ENCODE measurements at regions not wholly inside any gene's neighbourhood (a gene's known extent, or its start where the extent isn't known, plus 50 kb on each side); places are given as distances from the start of the nearest gene placed in this dataset.

DNA sequence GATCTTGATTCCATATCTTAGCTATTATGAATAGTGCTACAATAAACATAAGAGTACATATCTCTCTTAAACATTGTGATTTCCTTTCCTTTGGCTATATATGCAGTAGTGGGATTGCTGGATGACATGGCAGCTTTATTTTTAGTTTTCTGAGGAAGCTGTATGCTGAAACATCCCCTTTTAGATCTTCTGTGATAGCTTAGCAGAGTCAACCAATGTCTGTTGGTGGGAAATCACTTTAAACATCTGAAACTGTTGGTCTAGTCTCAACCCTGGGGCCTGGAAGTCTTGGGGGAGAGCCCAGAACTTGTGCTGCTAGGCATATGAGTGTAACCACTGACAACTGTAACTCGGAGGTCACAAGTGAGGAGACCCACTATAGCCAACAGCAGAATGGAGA, 378.6 kb upstream of the SLC14A2 start:
- Histone ChIP-seq H3K79me2 (ENCODE audit: insufficient read depth, low read depth, low read length) (no peaks in the 10 kb centered on the region), H3K4me3 (ENCODE audit: low read depth, low read length, poor library complexity, severe bottlenecking) (no peak overlapping the region), H2AFZ (ENCODE audit: low read length) (no peak overlapping the region), H3K9me3 (ENCODE audit: low read length) (no peaks in the 10 kb centered on the region), H4K20me1 (ENCODE audit: insufficient read depth, low read length) (no peaks in the 10 kb centered on the region), H3K9me2 (ENCODE audit: insufficient read depth, low read length) (no peaks in the 10 kb centered on the region), H3K27ac (ENCODE audit: low read depth, low read length, poor library complexity, severe bottlenecking) (no peak overlapping the region), H3K36me3 (ENCODE audit: insufficient read depth, low read length) (no peaks in the 10 kb centered on the region), H3K4me2 (ENCODE audit: low read length) (no peak overlapping the region), H3K4me1 (ENCODE audit: insufficient read depth, low read length, poor library complexity, severe bottlenecking) (no peaks in the 10 kb centered on the region)
- DNase-seq (ENCODE audit: low spot score), result no peak
- POLR2A ChIA-PET, result no interaction called here
- CTCF ChIA-PET (ENCODE audit: unreplicated experiment), result no interaction called here
- intact Hi-C loops (cut with micrococcal nuclease; ENCODE audit: unreplicated experiment), result no loop called here
- TF ChIP-seq, protein P1, sequence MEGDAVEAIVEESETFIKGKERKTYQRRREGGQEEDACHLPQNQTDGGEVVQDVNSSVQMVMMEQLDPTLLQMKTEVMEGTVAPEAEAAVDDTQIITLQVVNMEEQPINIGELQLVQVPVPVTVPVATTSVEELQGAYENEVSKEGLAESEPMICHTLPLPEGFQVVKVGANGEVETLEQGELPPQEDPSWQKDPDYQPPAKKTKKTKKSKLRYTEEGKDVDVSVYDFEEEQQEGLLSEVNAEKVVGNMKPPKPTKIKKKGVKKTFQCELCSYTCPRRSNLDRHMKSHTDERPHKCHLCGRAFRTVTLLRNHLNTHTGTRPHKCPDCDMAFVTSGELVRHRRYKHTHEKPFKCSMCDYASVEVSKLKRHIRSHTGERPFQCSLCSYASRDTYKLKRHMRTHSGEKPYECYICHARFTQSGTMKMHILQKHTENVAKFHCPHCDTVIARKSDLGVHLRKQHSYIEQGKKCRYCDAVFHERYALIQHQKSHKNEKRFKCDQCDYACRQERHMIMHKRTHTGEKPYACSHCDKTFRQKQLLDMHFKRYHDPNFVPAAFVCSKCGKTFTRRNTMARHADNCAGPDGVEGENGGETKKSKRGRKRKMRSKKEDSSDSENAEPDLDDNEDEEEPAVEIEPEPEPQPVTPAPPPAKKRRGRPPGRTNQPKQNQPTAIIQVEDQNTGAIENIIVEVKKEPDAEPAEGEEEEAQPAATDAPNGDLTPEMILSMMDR (conservative IDR thresholded peaks at IDR 0.05; ENCODE audit: low read length), result no peak
- no peak for TF ChIP-seq EZH2phosphoT487 (IDR thresholded peaks at IDR 0.05; ENCODE audit: borderline replicate concordance, low read depth, low read length)
- no TSS peak for BruUV-seq (replicated peaks)

DNA sequence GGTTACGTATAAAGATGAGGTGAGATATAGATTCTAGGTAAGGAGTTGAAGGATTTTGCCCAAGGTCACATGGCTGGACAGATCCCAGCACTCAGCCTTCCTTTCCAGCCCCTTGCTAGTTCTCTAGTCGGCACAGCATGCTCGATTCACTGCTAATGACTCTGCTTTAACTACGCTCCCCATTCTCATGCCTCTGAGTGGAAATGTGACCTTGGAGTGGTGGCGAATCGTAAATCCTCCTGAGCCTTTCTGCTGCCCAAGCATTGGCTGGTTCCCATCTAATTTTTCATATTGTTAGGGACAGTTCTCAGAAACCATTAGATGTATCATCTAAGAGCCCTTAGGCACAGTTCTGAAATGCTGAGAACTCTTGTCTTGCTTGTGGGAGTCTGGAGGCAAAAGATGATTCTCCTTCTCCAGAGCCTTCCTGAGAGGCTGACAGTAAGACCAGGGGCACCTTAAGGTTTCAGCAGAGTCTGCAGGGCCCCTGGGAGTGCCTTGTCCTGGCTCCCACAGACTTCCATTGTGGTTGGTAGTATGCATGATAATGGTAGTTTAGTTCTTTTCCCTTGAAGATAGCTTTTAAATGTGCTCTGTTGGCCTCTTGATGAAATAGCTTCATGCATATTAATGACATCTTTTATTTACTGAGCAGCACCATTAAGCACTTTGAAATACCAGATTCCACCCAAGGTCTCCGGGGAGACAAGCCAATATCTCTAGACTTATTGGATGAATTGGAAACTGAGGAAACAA, 377.8 kb upstream of the SLC14A2 start:
- no peaks in the 10 kb centered on the region for H3K9me2 ChIP-seq (ENCODE audit: insufficient read depth, low read length)
- no peaks in the 10 kb centered on the region for H3K36me3 ChIP-seq (ENCODE audit: insufficient read depth, low read length)
- no peak for DNase-seq (ENCODE audit: low spot score)
- H2AFZ ChIP-seq (ENCODE audit: low read length), result no peak overlapping the region
- H3K4me3 ChIP-seq (ENCODE audit: low read depth, low read length, poor library complexity, severe bottlenecking), result no peak overlapping the region
- ChIA-PET POLR2A (no interaction called here), CTCF (ENCODE audit: unreplicated experiment) (no interaction called here)
- TF ChIP-seq EZH2phosphoT487 (IDR thresholded peaks at IDR 0.05; ENCODE audit: borderline replicate concordance, low read depth, low read length), result no peak
- TF ChIP-seq, protein P1 (conservative IDR thresholded peaks at IDR 0.05; ENCODE audit: low read length), result no peak
- no peak overlapping the region for H3K27ac ChIP-seq (ENCODE audit: low read depth, low read length, poor library complexity, severe bottlenecking)
- no peaks in the 10 kb centered on the region for H3K4me1 ChIP-seq (ENCODE audit: insufficient read depth, low read length, poor library complexity, severe bottlenecking)
- H3K4me2 ChIP-seq (ENCODE audit: low read length), result no peak overlapping the region
- no peaks in the 10 kb centered on the region for H3K9me3 ChIP-seq (ENCODE audit: low read length)
- no peaks in the 10 kb centered on the region for H4K20me1 ChIP-seq (ENCODE audit: insufficient read depth, low read length)
- no TSS peak for BruUV-seq (replicated peaks)
- intact Hi-C loops (cut with micrococcal nuclease; ENCODE audit: unreplicated experiment), result no loop called here
- H3K79me2 ChIP-seq (ENCODE audit: insufficient read depth, low read depth, low read length), result no peaks in the 10 kb centered on the region

DNA sequence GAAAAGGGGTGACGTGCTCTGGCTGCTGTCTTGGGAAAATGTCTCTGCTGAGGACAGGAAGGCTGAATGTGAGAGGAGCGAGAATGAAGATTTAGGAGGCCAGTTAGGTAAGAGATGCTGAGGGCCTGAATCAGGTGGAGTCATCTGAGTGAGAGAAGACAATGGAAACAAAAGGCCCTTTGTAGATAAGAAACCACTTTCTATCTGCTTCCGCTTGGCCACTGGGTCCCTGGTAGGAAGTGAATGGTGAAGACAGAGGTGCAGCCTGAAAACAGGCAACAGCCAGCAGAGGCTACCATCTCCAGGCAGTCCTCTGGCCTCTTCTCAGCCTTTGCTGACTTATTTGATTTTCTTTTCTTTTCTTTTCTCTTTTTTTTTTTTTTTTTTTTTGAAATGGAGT, 374.0 kb upstream of the SLC14A2 start:
- Histone ChIP-seq H4K20me1 (ENCODE audit: insufficient read depth, low read length) (no peaks in the 10 kb centered on the region), H3K27ac (ENCODE audit: low read depth, low read length, poor library complexity, severe bottlenecking) (no peak overlapping the region), H3K4me3 (ENCODE audit: low read depth, low read length, poor library complexity, severe bottlenecking) (no peak overlapping the region), H3K9me3 (ENCODE audit: low read length) (no peaks in the 10 kb centered on the region), H3K4me2 (ENCODE audit: low read length) (no peak overlapping the region), H3K9me2 (ENCODE audit: insufficient read depth, low read length) (no peaks in the 10 kb centered on the region), H3K4me1 (ENCODE audit: insufficient read depth, low read length, poor library complexity, severe bottlenecking) (no peaks in the 10 kb centered on the region), H2AFZ (ENCODE audit: low read length) (no peak overlapping the region), H3K79me2 (ENCODE audit: insufficient read depth, low read depth, low read length) (no peaks in the 10 kb centered on the region), H3K36me3 (ENCODE audit: insufficient read depth, low read length) (no peaks in the 10 kb centered on the region)
- no peak for TF ChIP-seq EZH2phosphoT487 (IDR thresholded peaks at IDR 0.05; ENCODE audit: borderline replicate concordance, low read depth, low read length)
- TF ChIP-seq, protein P1 (conservative IDR thresholded peaks at IDR 0.05; ENCODE audit: low read length), result no peak
- ChIA-PET CTCF (ENCODE audit: unreplicated experiment) (no interaction called here), POLR2A (no interaction called here)
- DNase-seq (ENCODE audit: low spot score), result no peak
- intact Hi-C loops (cut with micrococcal nuclease; ENCODE audit: unreplicated experiment), result no loop called here
- BruUV-seq (replicated peaks), result no TSS peak
